HEK293 (cell line): ENCODE measurements at regions not wholly inside any gene's neighbourhood (a gene's known extent, or its start where the extent isn't known, plus 50 kb on each side); places are given as distances from the start of the nearest gene placed in this dataset.

ENCODE experiments used
- CTCF ChIA-PET: fragments of 350-600 bp; formaldehyde crosslinking; extraction: SDS; loops from one replicate; lab custom pipeline; 2021; ENCODE audit warnings: antibody characterized with exemption; lab: Yijun Ruan, JAX
- POLR2A ChIA-PET: fragments of 300-600 bp; formaldehyde crosslinking; extraction: SDS; loops from one replicate; lab custom pipeline; 2020; ENCODE audit warnings: antibody characterized with exemption, inconsistent platforms; lab: Yijun Ruan, JAX
- H3K27ac ChIP-seq: fragments of 200-500 bp; sonication (Bioruptor generic); 2 replicates; pipeline ENCODE4 v1.5.1; 2014; ENCODE audit warnings: low read depth, low read length, control low read depth, inconsistent platforms; ENCODE audit errors: extremely low read depth
- H3K36me3 ChIP-seq, 2 experiments: fragments of 200-500 bp in 1 of 2; sonication (Bioruptor generic) in 1 of 2; 1 replicate in 1 of 2; 2 replicates in 1 of 2; pipeline ENCODE4 v1.5.1; 2014 to 2017; ENCODE audit warnings: inconsistent platforms in 2 of 2, low read length in 2 of 2; ENCODE audit not compliant: control insufficient read depth in 2 of 2, insufficient read depth in 1 of 2
- H3K4me1 ChIP-seq: fragments of 200-500 bp; sonication (Bioruptor generic); 2 replicates; pipeline ENCODE4 v1.5.1; 2014; ENCODE audit warnings: mild to moderate bottlenecking, low read length, inconsistent platforms; ENCODE audit not compliant: control insufficient read depth, insufficient read depth
- H3K4me3 ChIP-seq: 2 replicates; pipeline ENCODE4 v1.5.1; 2011; ENCODE audit warnings: low read depth, mild to moderate bottlenecking, control low read depth, low read length, moderate library complexity
- H3K9me3 ChIP-seq: fragments of 200-500 bp; sonication (Bioruptor generic); 2 replicates; pipeline ENCODE4 v1.5.1; 2014; ENCODE audit warnings: low read depth, low read length, inconsistent platforms; ENCODE audit not compliant: control insufficient read depth, insufficient read depth
- OSR2 ChIP-seq: fragments of 450-650 bp; formaldehyde crosslinking; IDR thresholded peaks from 2 replicates; pipeline ENCODE4 v1.5.1; 2016; ENCODE audit warnings: missing biosample characterization, missing genetic modification characterization
- WT1 ChIP-seq: fragments of 450-650 bp; formaldehyde crosslinking; IDR thresholded peaks from 2 replicates; pipeline ENCODE4 v1.5.1; 2016; ENCODE audit warnings: missing biosample characterization, missing genetic modification characterization
- ZEB2 ChIP-seq: fragments of 450-650 bp; formaldehyde crosslinking; IDR thresholded peaks from 2 replicates; pipeline ENCODE4 v1.5.1; 2016; ENCODE audit warnings: missing biosample characterization, missing genetic modification characterization
- ZFP37 ChIP-seq: fragments of 450-650 bp; formaldehyde crosslinking; IDR thresholded peaks from 2 replicates; pipeline ENCODE4 v1.5.1; 2016; ENCODE audit warnings: missing biosample characterization, missing genetic modification characterization
- ZFP41 ChIP-seq: fragments of 450-650 bp; formaldehyde crosslinking; IDR thresholded peaks from 2 replicates; pipeline ENCODE4 v1.5.1; 2016; ENCODE audit warnings: missing biosample characterization, missing genetic modification characterization, borderline replicate concordance
- ZNF214 ChIP-seq: fragments of 450-650 bp; formaldehyde crosslinking; IDR thresholded peaks from 2 replicates; pipeline ENCODE4 v1.5.1; 2017; ENCODE audit warnings: missing biosample characterization, mild to moderate bottlenecking, missing genetic modification characterization, borderline replicate concordance
- ZNF239 ChIP-seq: fragments of 450-650 bp; formaldehyde crosslinking; IDR thresholded peaks from 2 replicates; pipeline ENCODE4 v1.5.1; 2016; ENCODE audit warnings: missing biosample characterization, missing genetic modification characterization
- ZNF24 ChIP-seq: fragments of 450-650 bp; formaldehyde crosslinking; IDR thresholded peaks from 2 replicates; pipeline ENCODE4 v1.5.1; 2016; ENCODE audit warnings: missing biosample characterization, missing genetic modification characterization
- ZNF280D ChIP-seq: fragments of 450-650 bp; formaldehyde crosslinking; IDR thresholded peaks from 2 replicates; pipeline ENCODE4 v1.5.1; 2016; ENCODE audit warnings: missing biosample characterization, missing genetic modification characterization
- ZNF341 ChIP-seq: fragments of 450-650 bp; formaldehyde crosslinking; IDR thresholded peaks from 2 replicates; pipeline ENCODE4; 2016; ENCODE audit warnings: low read depth, missing biosample characterization, missing genetic modification characterization
- ZNF37A ChIP-seq: fragments of 450-650 bp; IDR thresholded peaks from 2 replicates; pipeline ENCODE4 v1.5.1; 2018; ENCODE audit warnings: missing biosample characterization, missing genetic modification characterization
- ZNF473 ChIP-seq: fragments of 450-650 bp; formaldehyde crosslinking; IDR thresholded peaks from 2 replicates; pipeline ENCODE4 v1.5.1; 2017; ENCODE audit warnings: missing biosample characterization, missing genetic modification characterization
- ZNF521 ChIP-seq: fragments of 450-650 bp; formaldehyde crosslinking; IDR thresholded peaks from 2 replicates; pipeline ENCODE4 v1.5.1; 2017; ENCODE audit warnings: missing biosample characterization, mild to moderate bottlenecking, missing genetic modification characterization
- ZNF558 ChIP-seq: fragments of 450-650 bp; formaldehyde crosslinking; IDR thresholded peaks from 2 replicates; pipeline ENCODE4 v1.5.1; 2016; ENCODE audit warnings: missing biosample characterization, missing genetic modification characterization
- ZNF629 ChIP-seq: fragments of 450-650 bp; formaldehyde crosslinking; IDR thresholded peaks from 2 replicates; pipeline ENCODE4 v1.5.1; 2017; ENCODE audit warnings: missing biosample characterization, missing genetic modification characterization
- ZNF664 ChIP-seq: fragments of 450-650 bp; formaldehyde crosslinking; IDR thresholded peaks from 2 replicates; pipeline ENCODE4 v1.5.1; 2016; ENCODE audit warnings: missing biosample characterization, missing genetic modification characterization
- ZNF830 ChIP-seq: fragments of 450-650 bp; IDR thresholded peaks from 2 replicates; pipeline ENCODE4 v1.5.0; 2018; ENCODE audit warnings: missing biosample characterization, missing genetic modification characterization, low read depth, mild to moderate bottlenecking, moderate library complexity
- ZNF843 ChIP-seq: fragments of 450-650 bp; formaldehyde crosslinking; IDR thresholded peaks from 2 replicates; pipeline ENCODE4 v1.5.1; 2016; ENCODE audit warnings: missing biosample characterization, missing genetic modification characterization
- TF ChIP-seq, protein P1 (sequence below): fragments of 450-650 bp; formaldehyde crosslinking; IDR thresholded peaks from 2 replicates; pipeline ENCODE4 v1.5.1; 2016; ENCODE audit warnings: missing biosample characterization, missing genetic modification characterization
- TF ChIP-seq, protein P2 (sequence below): fragments of 450-650 bp; formaldehyde crosslinking; IDR thresholded peaks from 2 replicates; pipeline ENCODE4 v1.5.1; 2016; ENCODE audit warnings: missing biosample characterization, missing genetic modification characterization
- TF ChIP-seq, protein P3 (sequence below): fragments of 450-650 bp; formaldehyde crosslinking; IDR thresholded peaks from 2 replicates; pipeline ENCODE4 v1.5.1; 2017; ENCODE audit warnings: missing biosample characterization, missing genetic modification characterization
- TF ChIP-seq, protein P4 (sequence below): sonication (generic); formaldehyde crosslinking; IDR thresholded peaks from 2 replicates; pipeline ENCODE4 v1.8.1; 2022; ENCODE audit warnings: mild to moderate bottlenecking, moderate library complexity, missing genetic modification reagents

- no peak overlapping the region for H3K4me3 ChIP-seq
- H3K9me3 ChIP-seq = no peaks in the 10 kb centered on the region
- POLR2A ChIA-PET = no interaction called here
- H3K27ac ChIP-seq = no peak overlapping the region
- 0 out of 2 replicates have a peak, but pooled peaks cover 6% of the 10 kb centered on the region for H3K4me1 ChIP-seq
- CTCF ChIA-PET = interaction anchor here (0.6 kb wide), 1 partner anchor 439 kb away, joined by 4 read pairs; no protein-coding TSS in a partner anchor
- TF ChIP-seq ZNF830 (tag by site-specific recombination) (no peak), ZNF521 (tag by site-specific recombination) (no peak), ZNF558 (tag by site-specific recombination) (no peak), ZFP41 (tag by site-specific recombination) (no peak), ZNF341 (tag by site-specific recombination) (peak; percentile 39), ZNF239 (tag by site-specific recombination) (no peak), OSR2 (peak; percentile 65; the same call in 1 of the 2 replicates), ZNF214 (no peak)
- TF ChIP-seq, protein P1, sequence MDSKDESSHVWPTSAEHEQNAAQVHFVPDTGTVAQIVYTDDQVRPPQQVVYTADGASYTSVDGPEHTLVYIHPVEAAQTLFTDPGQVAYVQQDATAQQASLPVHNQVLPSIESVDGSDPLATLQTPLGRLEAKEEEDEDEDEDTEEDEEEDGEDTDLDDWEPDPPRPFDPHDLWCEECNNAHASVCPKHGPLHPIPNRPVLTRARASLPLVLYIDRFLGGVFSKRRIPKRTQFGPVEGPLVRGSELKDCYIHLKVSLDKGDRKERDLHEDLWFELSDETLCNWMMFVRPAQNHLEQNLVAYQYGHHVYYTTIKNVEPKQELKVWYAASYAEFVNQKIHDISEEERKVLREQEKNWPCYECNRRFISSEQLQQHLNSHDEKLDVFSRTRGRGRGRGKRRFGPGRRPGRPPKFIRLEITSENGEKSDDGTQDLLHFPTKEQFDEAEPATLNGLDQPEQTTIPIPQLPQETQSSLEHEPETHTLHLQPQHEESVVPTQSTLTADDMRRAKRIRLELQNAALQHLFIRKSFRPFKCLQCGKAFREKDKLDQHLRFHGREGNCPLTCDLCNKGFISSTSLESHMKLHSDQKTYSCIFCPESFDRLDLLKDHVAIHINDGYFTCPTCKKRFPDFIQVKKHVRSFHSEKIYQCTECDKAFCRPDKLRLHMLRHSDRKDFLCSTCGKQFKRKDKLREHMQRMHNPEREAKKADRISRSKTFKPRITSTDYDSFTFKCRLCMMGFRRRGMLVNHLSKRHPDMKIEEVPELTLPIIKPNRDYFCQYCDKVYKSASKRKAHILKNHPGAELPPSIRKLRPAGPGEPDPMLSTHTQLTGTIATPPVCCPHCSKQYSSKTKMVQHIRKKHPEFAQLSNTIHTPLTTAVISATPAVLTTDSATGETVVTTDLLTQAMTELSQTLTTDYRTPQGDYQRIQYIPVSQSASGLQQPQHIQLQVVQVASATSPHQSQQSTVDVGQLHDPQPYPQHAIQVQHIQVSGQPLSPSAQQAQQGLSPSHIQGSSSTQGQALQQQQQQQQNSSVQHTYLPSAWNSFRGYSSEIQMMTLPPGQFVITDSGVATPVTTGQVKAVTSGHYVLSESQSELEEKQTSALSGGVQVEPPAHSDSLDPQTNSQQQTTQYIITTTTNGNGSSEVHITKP (tag by site-specific recombination) = peak; percentile 41; the same call in 1 of the 2 replicates
- H3K36me3 ChIP-seq = no peaks in the 10 kb centered on the region
Observed at GRCh38 chr3:117556646-117557407, 847.2 kb downstream of the TUSC7 start.

- ChIA-PET CTCF (no interaction called here), POLR2A (no interaction called here)
- no peaks in the 10 kb centered on the region for H3K36me3 ChIP-seq
- H3K4me3 ChIP-seq = no peak overlapping the region
- H3K4me1 ChIP-seq = 0 out of 2 replicates have a peak, but pooled peaks cover 6% of the 10 kb centered on the region
- no peaks in the 10 kb centered on the region for H3K9me3 ChIP-seq
- no peak overlapping the region for H3K27ac ChIP-seq
- TF ChIP-seq, protein P2, sequence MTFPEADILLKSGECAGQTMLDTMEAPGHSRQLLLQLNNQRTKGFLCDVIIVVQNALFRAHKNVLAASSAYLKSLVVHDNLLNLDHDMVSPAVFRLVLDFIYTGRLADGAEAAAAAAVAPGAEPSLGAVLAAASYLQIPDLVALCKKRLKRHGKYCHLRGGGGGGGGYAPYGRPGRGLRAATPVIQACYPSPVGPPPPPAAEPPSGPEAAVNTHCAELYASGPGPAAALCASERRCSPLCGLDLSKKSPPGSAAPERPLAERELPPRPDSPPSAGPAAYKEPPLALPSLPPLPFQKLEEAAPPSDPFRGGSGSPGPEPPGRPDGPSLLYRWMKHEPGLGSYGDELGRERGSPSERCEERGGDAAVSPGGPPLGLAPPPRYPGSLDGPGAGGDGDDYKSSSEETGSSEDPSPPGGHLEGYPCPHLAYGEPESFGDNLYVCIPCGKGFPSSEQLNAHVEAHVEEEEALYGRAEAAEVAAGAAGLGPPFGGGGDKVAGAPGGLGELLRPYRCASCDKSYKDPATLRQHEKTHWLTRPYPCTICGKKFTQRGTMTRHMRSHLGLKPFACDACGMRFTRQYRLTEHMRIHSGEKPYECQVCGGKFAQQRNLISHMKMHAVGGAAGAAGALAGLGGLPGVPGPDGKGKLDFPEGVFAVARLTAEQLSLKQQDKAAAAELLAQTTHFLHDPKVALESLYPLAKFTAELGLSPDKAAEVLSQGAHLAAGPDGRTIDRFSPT (tag by site-specific recombination) = no peak
- TF ChIP-seq ZNF664 (tag by site-specific recombination) = no peak
- no peak for TF ChIP-seq ZNF473
- 0 out of 2 replicates have a peak, but pooled peaks have one; percentile 23 for TF ChIP-seq WT1
- TF ChIP-seq ZEB2 (tag by site-specific recombination) = no peak
- no peak for TF ChIP-seq ZNF24
- TF ChIP-seq ZNF830 (tag by site-specific recombination) = no peak
- no peak for TF ChIP-seq ZNF843 (tag by site-specific recombination)
- TF ChIP-seq ZFP37 (tag by site-specific recombination) = no peak
- TF ChIP-seq ZNF280D = no peak
- TF ChIP-seq, protein P3, sequence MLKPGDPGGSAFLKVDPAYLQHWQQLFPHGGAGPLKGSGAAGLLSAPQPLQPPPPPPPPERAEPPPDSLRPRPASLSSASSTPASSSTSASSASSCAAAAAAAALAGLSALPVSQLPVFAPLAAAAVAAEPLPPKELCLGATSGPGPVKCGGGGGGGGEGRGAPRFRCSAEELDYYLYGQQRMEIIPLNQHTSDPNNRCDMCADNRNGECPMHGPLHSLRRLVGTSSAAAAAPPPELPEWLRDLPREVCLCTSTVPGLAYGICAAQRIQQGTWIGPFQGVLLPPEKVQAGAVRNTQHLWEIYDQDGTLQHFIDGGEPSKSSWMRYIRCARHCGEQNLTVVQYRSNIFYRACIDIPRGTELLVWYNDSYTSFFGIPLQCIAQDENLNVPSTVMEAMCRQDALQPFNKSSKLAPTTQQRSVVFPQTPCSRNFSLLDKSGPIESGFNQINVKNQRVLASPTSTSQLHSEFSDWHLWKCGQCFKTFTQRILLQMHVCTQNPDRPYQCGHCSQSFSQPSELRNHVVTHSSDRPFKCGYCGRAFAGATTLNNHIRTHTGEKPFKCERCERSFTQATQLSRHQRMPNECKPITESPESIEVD (tag by site-specific recombination) = peak; percentile 48; the same call in 1 of the 2 replicates
- no peak for TF ChIP-seq ZNF629 (tag by site-specific recombination)
- no peak for TF ChIP-seq ZNF37A (tag by site-specific recombination)
- TF ChIP-seq, protein P4, sequence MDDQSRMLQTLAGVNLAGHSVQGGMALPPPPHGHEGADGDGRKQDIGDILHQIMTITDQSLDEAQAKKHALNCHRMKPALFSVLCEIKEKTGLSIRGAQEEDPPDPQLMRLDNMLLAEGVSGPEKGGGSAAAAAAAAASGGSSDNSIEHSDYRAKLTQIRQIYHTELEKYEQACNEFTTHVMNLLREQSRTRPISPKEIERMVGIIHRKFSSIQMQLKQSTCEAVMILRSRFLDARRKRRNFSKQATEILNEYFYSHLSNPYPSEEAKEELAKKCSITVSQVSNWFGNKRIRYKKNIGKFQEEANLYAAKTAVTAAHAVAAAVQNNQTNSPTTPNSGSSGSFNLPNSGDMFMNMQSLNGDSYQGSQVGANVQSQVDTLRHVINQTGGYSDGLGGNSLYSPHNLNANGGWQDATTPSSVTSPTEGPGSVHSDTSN (CRISPR knock-in tag) = no peak
Observed at GRCh38 chr3:117557464-117558090, 848.0 kb downstream of the TUSC7 start.
